HG02884 (cell line): ENCODE measurements at regions not wholly inside any gene's neighbourhood (a gene's known extent, or its start where the extent isn't known, plus 50 kb on each side); places are given as distances from the start of the nearest gene placed in this dataset.
"Not testable (repeated sequence)": the region's sequence is repeated elsewhere in the genome, so short reads cannot be mapped to it uniquely, and the experiment has no call there.

Experiments
- ATAC-seq: cut with Tn5 transposase; IDR thresholded peaks from one replicate; pipeline ENCODE4 v1.9.1; 2021; ENCODE audit warnings: mild to moderate bottlenecking, moderate library complexity; ENCODE audit not compliant: unreplicated experiment

GRCh38 chr3:152147748-152148147 lies 121.0 kb upstream of the MBNL1 start:
- ATAC-seq, result no peak

- ATAC-seq, result no peak
Observed at GRCh38 chr3:152148579-152148978, 120.2 kb upstream of the MBNL1 start.

- no peak for ATAC-seq
Observed at GRCh38 chr3:152149832-152150231, 118.9 kb upstream of the MBNL1 start.

GRCh38 chr3:152151216-152151876 lies 117.4 kb upstream of the MBNL1 start:
- peak; percentile 69 for ATAC-seq

DNA sequence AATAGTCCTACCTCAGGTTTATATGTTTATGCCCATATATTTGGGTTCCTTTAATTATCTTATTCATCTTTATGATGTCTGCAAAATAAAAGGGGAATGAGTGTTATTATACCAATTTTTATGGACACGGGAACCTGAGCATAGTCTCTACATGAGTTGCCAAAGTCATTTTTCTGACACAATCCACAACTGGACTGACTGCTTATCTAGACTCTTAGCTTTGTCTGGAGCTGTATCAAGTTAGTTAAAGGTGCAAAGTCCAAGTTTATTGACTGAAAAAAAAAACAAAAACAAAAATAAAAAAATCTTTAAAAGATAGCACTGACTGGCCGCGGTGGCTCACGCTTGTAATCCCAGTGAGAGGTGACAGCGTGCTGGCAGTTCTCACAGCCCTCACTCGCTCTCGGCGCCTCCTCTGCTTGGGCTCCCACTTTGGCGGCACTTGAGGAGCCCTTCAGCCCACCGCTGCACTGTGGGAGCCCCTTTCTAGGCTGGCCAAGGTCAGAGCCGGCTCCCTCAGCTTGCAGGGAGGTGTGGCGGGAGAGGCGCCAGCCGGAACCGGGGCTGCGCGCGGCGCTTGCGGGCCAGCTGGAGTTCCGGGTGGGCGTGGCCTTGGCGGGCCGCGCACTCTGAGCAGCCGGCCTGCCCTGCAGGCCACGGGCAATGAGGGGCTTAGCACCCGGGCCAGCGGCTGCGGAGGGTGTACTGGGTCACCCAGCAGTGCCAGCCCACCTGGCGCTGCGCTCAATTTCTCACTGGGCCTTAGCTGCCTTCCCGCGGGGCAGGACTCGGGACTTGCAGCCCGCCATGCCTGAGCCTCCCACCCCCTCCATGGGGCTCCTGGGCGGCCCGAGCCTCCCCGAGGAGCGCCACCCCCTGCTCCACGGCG lies 116.6 kb upstream of the MBNL1 start:
- not testable (repeated sequence) for ATAC-seq

DNA sequence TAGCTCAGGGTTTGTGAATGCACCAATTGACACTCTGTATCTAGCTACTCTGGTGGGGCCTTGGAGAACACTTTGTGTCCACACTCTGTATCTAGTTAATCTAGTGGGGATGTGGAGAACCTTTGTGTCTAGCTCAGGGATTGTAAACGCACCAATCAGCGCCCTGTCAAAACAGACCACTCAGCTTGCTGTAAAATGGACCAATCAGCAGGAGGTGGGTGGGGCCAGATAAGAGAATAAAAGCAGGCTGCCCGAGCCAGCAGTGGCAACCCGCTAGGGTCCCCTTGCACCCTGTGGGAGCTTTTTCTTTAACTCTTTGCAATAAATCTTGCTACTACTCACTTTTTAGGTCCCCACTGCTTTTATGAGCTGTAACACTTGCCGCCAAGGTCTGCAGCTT lies 115.6 kb upstream of the MBNL1 start:
- ATAC-seq, result not testable (repeated sequence)

- ATAC-seq, result no peak
Observed at GRCh38 chr3:152155246-152156020, 113.3 kb upstream of the MBNL1 start.

DNA sequence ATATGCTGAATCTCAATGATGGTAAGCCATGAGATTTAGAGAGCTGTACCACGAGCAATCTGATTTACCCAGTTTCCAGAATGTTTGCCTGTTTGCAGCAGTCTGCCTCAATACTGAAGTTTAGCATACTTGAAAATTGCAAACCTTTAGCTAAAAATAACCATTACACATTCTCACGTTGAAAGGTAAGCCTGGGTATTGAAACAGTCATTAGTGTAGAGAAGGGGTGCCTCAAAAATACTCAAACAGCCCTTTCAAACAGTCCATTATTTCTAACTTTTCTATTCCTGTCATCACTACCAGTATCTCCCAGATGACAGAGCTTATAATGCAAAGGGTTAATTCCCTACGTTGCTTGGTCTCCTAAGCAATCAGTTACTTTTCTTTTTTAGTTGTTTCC lies 111.8 kb upstream of the MBNL1 start:
- no peak for ATAC-seq

DNA sequence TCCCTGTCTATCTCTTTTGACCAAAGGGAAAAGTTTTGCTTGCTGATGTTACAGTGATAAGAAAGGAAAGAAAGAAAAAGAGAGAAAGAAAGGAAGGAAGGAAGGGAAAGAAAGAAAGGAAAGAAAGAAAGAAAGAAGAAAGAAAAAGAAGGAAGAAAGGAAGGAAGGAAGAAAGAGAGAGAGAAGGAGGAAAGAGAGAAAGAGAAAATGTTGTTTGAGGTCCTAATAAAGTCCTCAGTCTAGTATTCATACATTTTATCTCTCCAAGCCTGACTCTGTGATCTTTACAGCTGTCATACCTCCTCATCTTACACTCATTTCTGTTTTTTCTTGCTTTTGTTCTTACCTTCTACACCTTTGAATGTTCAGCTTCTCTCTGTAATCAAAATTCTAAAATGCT lies 111.4 kb upstream of the MBNL1 start:
- no peak for ATAC-seq

GRCh38 chr3:152159328-152159727 lies 109.4 kb upstream of the MBNL1 start:
- no peak for ATAC-seq

DNA sequence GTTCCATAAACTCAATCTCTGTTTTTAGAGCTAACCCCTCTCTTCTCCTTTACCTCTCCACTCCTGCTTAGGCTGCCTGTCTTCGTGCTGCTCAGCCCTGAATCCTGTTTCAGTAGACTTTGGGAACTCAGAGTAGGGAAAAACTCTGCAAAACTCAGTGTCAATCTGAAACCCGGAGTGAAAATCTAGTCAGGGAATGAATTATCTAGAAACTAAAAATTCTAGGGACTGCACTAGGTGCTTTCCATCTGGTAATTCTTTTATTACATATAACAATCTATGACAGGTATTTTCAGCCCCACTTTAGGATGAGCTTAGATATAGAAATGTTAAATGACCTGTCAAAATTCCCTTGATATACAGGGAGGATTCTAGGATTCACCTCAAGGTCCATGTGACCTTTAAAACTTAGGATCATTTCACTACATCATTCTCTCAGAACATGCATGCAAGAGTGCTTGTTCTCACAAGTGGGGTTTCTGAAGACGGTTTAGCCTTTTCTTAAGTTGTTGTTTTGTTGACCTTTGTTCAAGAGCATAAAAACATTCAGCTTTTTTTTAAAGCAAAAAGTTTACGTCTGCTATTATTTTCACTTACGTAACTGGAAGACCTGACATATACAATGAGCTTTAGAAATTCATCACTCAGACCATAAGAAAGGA lies 108.2 kb upstream of the MBNL1 start:
- ATAC-seq, result no peak

- no peak for ATAC-seq
Observed at GRCh38 chr3:152172460-152172859, 96.3 kb upstream of the MBNL1 start.

- ATAC-seq, result no peak
Observed at GRCh38 chr3:152173627-152174026, 95.1 kb upstream of the MBNL1 start.

- ATAC-seq, result no peak
Observed at GRCh38 chr3:152174876-152175527, 93.7 kb upstream of the MBNL1 start.

- ATAC-seq, result no peak
Observed at GRCh38 chr3:152175528-152175889, 93.2 kb upstream of the MBNL1 start.

DNA sequence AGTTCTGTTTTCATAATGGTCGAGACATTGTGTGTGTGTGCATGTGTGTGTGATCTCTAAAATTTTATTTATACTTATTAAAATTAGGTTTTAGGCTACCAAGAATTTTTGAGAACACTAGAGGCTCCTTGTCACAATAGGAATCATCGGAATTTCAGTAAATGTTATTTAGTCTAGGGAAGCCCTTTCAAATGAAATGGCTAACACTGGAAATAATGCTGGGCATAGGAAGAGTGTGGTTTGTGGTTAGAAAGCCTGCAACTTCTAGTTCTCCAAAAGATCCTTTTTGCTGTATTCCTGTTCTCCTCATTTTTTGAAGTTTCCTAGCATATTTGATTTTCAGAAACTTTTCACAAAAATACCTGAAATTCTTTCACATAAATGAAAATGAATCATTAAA lies 92.5 kb upstream of the MBNL1 start:
- ATAC-seq, result no peak

GRCh38 chr3:152176998-152177397 lies 91.7 kb upstream of the MBNL1 start:
- ATAC-seq, result no peak

GRCh38 chr3:152177757-152178156 lies 91.0 kb upstream of the MBNL1 start:
- peak; percentile 56 for ATAC-seq

DNA sequence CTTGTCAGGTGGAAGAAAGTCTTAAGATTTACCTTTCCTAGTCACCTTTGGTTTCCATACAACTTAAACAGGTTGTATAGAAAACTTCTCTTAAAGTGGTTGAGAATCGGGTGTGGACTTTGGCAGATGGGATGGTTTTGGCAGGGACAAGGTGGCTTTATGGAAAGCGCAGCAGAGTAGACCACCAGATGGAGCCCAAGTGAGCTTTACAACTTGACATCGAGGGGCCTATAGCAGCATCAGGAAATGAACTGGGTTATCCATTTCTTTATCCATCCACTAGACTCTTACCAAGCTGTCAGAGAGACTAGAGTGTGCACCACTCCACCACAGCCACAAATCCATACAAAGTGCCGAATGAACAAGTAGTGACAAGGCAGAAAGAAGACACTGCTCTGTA lies 85.3 kb upstream of the MBNL1 start:
- no peak for ATAC-seq

DNA sequence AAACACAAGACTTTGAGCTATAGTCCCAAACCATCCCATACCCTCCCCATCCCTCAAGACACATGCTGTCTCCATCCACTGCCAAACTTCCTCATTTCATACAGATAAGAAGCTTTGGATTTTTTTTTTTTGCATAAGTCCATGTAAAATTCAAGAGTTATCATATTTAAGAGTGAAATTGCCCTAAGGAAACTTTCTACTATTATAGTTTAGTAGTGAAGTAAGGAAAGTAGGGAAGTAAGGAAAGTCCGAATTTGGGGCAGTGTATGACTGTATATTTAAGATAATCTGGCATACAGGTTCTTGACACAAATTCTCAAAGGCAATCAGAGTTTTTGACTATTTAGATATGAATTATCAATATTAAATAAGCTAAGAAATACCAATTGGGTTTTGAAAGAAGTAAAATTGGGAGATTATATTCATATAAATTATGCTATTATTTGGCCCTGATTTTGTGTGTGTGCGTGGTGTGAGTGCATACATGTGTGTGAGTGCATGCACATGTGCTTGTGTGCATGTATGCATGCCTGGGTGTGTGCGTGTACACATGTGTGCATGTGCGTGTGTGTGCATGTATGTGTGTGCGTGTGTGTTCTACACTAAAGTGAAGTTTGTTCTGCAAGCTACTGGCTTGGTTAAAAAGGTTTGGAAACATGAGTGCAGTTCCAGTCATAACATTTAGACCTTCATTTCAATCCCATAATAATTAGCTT lies 83.6 kb upstream of the MBNL1 start:
- no peak for ATAC-seq
